ENCODE measurements at regions not wholly inside any gene's neighbourhood (a gene's known extent, or its start where the extent isn't known, plus 50 kb on each side); places are given as distances from the start of the nearest gene placed in this dataset.

- no peak for TF ChIP-seq EZH2 (IDR thresholded peaks at IDR 0.05)
- TF ChIP-seq, protein P1, sequence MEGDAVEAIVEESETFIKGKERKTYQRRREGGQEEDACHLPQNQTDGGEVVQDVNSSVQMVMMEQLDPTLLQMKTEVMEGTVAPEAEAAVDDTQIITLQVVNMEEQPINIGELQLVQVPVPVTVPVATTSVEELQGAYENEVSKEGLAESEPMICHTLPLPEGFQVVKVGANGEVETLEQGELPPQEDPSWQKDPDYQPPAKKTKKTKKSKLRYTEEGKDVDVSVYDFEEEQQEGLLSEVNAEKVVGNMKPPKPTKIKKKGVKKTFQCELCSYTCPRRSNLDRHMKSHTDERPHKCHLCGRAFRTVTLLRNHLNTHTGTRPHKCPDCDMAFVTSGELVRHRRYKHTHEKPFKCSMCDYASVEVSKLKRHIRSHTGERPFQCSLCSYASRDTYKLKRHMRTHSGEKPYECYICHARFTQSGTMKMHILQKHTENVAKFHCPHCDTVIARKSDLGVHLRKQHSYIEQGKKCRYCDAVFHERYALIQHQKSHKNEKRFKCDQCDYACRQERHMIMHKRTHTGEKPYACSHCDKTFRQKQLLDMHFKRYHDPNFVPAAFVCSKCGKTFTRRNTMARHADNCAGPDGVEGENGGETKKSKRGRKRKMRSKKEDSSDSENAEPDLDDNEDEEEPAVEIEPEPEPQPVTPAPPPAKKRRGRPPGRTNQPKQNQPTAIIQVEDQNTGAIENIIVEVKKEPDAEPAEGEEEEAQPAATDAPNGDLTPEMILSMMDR (IDR thresholded peaks at IDR 0.05) = no peak
- TF ChIP-seq EZH2phosphoT487 (IDR thresholded peaks at IDR 0.05) = no peak
- H3K36me3 ChIP-seq = no peaks in the 10 kb centered on the region
- H3K4me3 ChIP-seq = no peak overlapping the region
- Mint-ChIP-seq H3K4me1 (peaks cover 15% of the 10 kb centered on the region), H3K4me3 (no peak overlapping the region), H3K36me3 (peaks cover 4% of the 10 kb centered on the region), H3K9me3 (peaks cover 27% of the 10 kb centered on the region), H3K27me3 (ENCODE audit: insufficient read depth, low read depth) (peaks cover 2% of the 10 kb centered on the region), H3K27ac (peak overlapping the region; percentile 92)
- no peak overlapping the region for H3K27ac ChIP-seq
- peaks cover 6% of the 10 kb centered on the region for H3K4me1 ChIP-seq
- H3K27me3 ChIP-seq = no peaks in the 10 kb centered on the region
- peak overlapping the region; percentile 75 for H2AFZ ChIP-seq (replicated peaks)
- H3K4me2 ChIP-seq = no peak overlapping the region
- no peaks in the 10 kb centered on the region for H4K20me1 ChIP-seq (ENCODE audit: low read depth)
- H3F3A ChIP-seq (ENCODE audit: low read depth) = no peaks in the 10 kb centered on the region
- no peak overlapping the region for H3K9ac ChIP-seq
- H3K9me3 ChIP-seq (ENCODE audit: low read depth) = no peaks in the 10 kb centered on the region
- no peak for DNase-seq (ENCODE audit: low spot score)
- no peaks in the 10 kb centered on the region for H3K79me2 ChIP-seq (ENCODE audit: low read depth)
Measured at GRCh38 chr13:77981281-77981881, 62.8 kb upstream of the EDNRB start.

DNA sequence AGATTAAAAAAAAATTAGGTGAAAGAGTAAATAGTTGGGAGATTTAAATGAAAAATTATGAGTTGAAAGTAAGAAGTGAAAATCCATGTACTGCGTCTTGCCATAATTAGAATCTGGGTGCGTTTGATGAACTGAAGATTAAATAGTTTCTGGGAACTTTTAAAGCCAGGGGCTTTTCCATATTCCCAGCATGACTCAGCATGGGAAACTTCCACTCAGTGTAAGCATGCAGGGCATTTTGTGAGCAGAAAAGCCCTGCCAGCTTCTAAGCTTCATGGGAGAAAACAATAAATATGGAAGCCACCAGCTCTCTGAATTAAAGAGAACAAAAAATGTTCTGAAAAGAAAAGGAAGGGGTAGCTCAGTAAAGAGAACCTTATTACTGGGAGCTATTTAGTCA lies 62.0 kb upstream of the EDNRB start:
- H3K27me3 ChIP-seq = no peaks in the 10 kb centered on the region
- no peaks in the 10 kb centered on the region for H3K79me2 ChIP-seq (ENCODE audit: low read depth)
- no peak overlapping the region for H3K27ac ChIP-seq
- no peak overlapping the region for H3K9ac ChIP-seq
- peak overlapping the region; percentile 75 for H2AFZ ChIP-seq (replicated peaks)
- Mint-ChIP-seq H3K4me1 (peaks cover 15% of the 10 kb centered on the region), H3K36me3 (peaks cover 4% of the 10 kb centered on the region), H3K4me3 (no peak overlapping the region), H3K27me3 (ENCODE audit: insufficient read depth, low read depth) (peaks cover 2% of the 10 kb centered on the region), H3K27ac (peak overlapping the region; percentile 90), H3K9me3 (peaks cover 27% of the 10 kb centered on the region)
- no peak for TF ChIP-seq EZH2phosphoT487 (IDR thresholded peaks at IDR 0.05)
- no peak for TF ChIP-seq EZH2 (IDR thresholded peaks at IDR 0.05)
- TF ChIP-seq, protein P1 (IDR thresholded peaks at IDR 0.05) = no peak
- peaks cover 6% of the 10 kb centered on the region for H3K4me1 ChIP-seq
- H3K4me2 ChIP-seq = no peak overlapping the region
- H3K9me3 ChIP-seq (ENCODE audit: low read depth) = no peaks in the 10 kb centered on the region
- no peak overlapping the region for H3K4me3 ChIP-seq
- peak; percentile 4 for DNase-seq (ENCODE audit: low spot score)
- no peaks in the 10 kb centered on the region for H3F3A ChIP-seq (ENCODE audit: low read depth)
- H4K20me1 ChIP-seq (ENCODE audit: low read depth) = no peaks in the 10 kb centered on the region
- H3K36me3 ChIP-seq = no peaks in the 10 kb centered on the region

- no peak for DNase-seq (ENCODE audit: low spot score)
- Mint-ChIP-seq H3K4me3 (no peak overlapping the region), H3K27ac (peak overlapping the region; percentile 67), H3K9me3 (peaks cover 29% of the 10 kb centered on the region), H3K36me3 (peaks cover 4% of the 10 kb centered on the region), H3K4me1 (peaks cover 15% of the 10 kb centered on the region), H3K27me3 (ENCODE audit: insufficient read depth, low read depth) (peaks cover 2% of the 10 kb centered on the region)
- H3K79me2 ChIP-seq (ENCODE audit: low read depth) = no peaks in the 10 kb centered on the region
- peaks cover 6% of the 10 kb centered on the region for H3K4me1 ChIP-seq
- no peak overlapping the region for H3K9ac ChIP-seq
- H3K27ac ChIP-seq = no peak overlapping the region
- no peak overlapping the region for H3K4me2 ChIP-seq
- no peaks in the 10 kb centered on the region for H3F3A ChIP-seq (ENCODE audit: low read depth)
- H4K20me1 ChIP-seq (ENCODE audit: low read depth) = no peaks in the 10 kb centered on the region
- no peaks in the 10 kb centered on the region for H3K36me3 ChIP-seq
- H3K4me3 ChIP-seq = no peak overlapping the region
- no peaks in the 10 kb centered on the region for H3K9me3 ChIP-seq (ENCODE audit: low read depth)
- H3K27me3 ChIP-seq = no peaks in the 10 kb centered on the region
- H2AFZ ChIP-seq (replicated peaks) = peak overlapping the region; percentile 60
- TF ChIP-seq, protein P1 (IDR thresholded peaks at IDR 0.05) = no peak
- TF ChIP-seq EZH2 (IDR thresholded peaks at IDR 0.05) = no peak
- no peak for TF ChIP-seq EZH2phosphoT487 (IDR thresholded peaks at IDR 0.05)
Measured at GRCh38 chr13:77979721-77980385, 61.2 kb upstream of the EDNRB start.

All from neural progenitor cell (in vitro differentiated cells).